GM13976 (cell line): ENCODE measurements at regions not wholly inside any gene's neighbourhood (a gene's known extent, or its start where the extent isn't known, plus 50 kb on each side); places are given as distances from the start of the nearest gene placed in this dataset.

Source experiments
- DNase-seq: peaks from one replicate; pipeline ENCODE4 v3.0.0; 2012; ENCODE audit warnings: low spot score
- CTCF ChIP-seq: IDR thresholded peaks from 2 replicates; pipeline ENCODE4 v1.5.1; 2012; ENCODE audit warnings: borderline replicate concordance, mild to moderate bottlenecking; ENCODE audit not compliant: insufficient read depth; ENCODE audit errors: extremely low read depth, missing control alignments, control extremely low read depth
- in situ Hi-C: fragments of 300-500 bp; cut with MboI; formaldehyde crosslinking; loops from one replicate; pipeline ENCODE4 v1.12.0; 2022; ENCODE audit warnings: low sequenced_read_pairs, mixed read lengths, inconsistent platforms; ENCODE audit not compliant: unreplicated experiment

DNA sequence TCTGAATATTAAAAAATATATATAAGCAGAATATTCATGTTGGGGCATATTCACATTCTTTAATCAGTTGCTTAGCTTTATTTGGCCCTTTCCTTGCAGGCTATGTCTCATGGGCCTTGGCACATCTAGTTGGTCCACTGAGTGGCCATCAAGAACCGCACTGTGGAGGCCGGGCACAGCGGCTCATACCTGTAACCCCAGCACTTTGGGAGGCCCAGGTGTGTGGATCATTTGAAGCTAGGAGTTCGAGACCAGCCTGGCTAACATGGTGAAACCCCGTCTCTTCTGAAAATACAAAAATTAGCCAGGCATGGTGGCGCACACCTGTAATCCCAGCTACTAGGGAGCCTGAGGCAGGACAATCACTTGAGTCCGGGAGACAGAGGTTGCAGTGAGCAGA, 127.6 kb upstream of the TANK start:
- in situ Hi-C loops, result no loop called here
- no peak for DNase-seq
- no peak for TF ChIP-seq CTCF

- in situ Hi-C loops, result no loop called here
Observed at GRCh38 chr2:161033059-161033660, 127.1 kb upstream of the TANK start.

DNA sequence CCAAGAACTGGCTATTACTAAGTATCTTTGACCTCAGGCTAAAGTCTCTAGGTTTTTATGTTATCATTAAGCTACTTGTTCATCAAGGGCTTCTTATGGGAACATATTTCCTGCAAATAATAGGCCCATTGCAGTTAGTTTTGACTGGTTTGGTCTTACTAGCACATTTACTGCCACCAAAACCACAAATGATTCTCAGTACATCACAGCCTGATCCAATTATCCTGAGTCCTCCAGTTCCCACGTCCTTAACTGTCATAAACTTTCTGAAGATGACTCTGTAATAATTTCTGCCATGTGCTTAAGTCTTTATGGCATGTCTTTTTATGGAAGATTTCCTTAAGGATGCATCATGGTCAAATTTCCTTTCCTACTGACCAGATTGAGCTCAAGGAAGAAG, 123.3 kb upstream of the TANK start:
- in situ Hi-C loops, result no loop called here
- no peak for DNase-seq
- no peak for TF ChIP-seq CTCF

More at GRCh38 chr2:161033059-161033660, 127.1 kb upstream of the TANK start:
- DNase-seq, result no peak
- no peak for TF ChIP-seq CTCF

- in situ Hi-C loops, result no loop called here
- TF ChIP-seq CTCF, result no peak
- no peak for DNase-seq
Observed at GRCh38 chr2:161039071-161039470, 121.2 kb upstream of the TANK start.

DNA sequence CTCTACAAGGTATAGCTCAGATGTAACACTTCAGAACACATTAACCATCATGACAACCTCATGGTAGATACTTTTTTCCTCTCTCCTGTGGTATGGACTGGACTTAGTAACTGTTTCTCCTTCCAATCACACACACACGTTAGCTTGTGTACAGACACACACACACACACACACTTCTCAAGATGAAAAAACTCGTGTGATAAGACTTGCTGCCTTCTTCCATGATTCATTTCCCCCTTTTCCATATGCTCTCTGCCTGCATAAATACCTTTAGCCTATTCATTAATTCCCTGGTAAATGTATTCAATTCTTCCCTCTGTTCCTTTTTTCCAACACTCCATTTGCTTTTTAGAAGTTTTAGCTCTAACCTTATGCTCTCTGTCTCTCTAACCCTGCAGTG, 118.9 kb upstream of the TANK start:
- DNase-seq, result no peak
- no peak for TF ChIP-seq CTCF
- in situ Hi-C loops, result no loop called here

DNA sequence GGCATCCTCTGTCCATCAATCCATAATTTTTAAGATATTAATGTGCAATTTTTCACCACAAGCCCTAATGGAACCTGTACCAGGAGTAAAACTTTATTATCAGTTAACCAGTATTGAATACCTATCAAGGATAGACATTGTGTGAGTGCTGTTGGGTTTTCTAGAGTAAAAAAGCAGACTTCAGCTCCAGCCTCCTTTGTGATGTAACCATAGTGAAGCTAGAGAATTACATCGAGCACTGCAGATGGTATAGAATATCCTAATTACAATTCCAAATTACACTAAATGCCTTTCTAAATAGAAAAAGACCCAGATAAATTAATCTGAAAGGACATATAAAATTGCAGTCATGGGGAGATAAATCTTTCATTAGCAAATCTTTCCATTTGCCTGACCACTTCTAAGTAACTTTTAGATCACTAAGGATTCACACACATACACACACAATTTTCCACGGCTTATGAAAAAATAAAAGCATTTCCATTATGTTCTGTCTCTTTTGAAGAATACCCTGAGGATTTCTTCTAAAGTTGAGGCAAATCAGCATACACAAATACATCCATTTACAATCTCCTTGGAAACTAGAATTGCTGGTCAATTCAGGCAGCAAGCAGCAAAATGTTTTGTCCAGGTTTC, 117.1 kb upstream of the TANK start:
- TF ChIP-seq CTCF, result no peak
- no peak for DNase-seq
- in situ Hi-C loops, result no loop called here
